ENCODE measurements at regions not wholly inside any gene's neighbourhood (a gene's known extent, or its start where the extent isn't known, plus 50 kb on each side); places are given as distances from the start of the nearest gene placed in this dataset.

DNA sequence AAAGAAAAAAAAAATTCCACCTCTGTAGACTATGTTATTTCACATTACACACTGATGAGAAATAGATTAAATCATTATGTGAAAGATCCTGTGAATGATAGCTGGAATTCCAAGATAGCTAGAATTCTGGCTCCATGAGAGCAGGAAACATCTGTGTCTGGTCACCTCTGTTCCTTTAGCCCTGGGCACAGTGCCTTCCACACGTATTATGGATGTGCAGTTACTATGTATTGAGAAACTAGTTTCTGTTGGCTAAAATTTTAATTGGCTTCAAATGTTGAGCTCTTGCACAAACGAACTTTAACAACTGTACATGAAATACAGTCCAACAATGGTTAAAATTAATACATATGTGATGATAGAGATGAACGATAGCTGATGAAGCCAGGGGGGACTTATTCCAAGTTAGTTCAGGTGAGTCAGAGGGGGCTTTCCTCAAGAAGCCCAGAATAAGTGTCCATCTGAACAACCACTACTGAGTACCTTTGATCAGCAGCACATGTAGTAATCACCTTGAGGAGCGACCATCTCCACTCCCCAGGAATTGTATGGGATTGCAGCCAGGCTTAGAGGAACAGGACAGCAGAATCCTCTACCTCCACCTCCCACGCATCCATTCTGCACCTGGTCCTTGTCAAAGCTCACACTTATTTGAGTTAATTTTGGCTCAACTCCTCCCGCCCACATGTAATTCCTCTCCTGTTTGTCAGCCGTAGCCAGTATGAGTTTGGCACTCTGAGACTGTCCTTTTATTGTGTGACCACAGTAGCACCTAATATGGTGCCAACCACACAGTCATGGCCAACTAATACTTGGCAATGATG lies 68.6 kb downstream of the NABP1 start:
- H3K36me3 Mint-ChIP-seq (ENCODE audit: low read depth): no peaks in the 10 kb centered on the region
- DNase-seq: no peak

DNA sequence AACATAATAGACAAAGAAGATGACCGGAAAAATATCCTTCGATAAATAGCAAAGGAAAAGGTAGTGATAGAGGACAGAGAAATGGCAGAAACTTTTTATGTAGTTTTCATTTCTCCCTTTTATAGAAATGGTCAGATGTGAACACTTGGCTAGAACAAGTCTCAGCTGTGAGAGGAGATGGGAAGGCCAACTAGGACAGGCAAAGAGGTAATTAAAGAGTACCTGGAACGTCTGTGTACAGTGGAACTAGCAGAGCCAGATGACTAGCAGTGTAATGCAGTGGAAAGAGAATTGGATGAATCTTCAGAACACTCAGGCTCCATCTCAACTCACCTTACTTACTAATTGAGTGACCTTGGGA lies 69.2 kb downstream of the NABP1 start:
- H3K36me3 Mint-ChIP-seq (ENCODE audit: low read depth): no peaks in the 10 kb centered on the region
- H3K27me3 Mint-ChIP-seq (ENCODE audit: insufficient read depth): peaks cover 3% of the 10 kb centered on the region; the same call in 1 of the 2 replicates
- H3K4me1 Mint-ChIP-seq (ENCODE audit: low read depth): peaks cover 29% of the 10 kb centered on the region
- no peak overlapping the region for H3K27ac Mint-ChIP-seq
- no peak for DNase-seq
- no peaks in the 10 kb centered on the region for H3K9me3 Mint-ChIP-seq
- no peak overlapping the region for H3K4me3 Mint-ChIP-seq
- TF ChIP-seq, protein P1, sequence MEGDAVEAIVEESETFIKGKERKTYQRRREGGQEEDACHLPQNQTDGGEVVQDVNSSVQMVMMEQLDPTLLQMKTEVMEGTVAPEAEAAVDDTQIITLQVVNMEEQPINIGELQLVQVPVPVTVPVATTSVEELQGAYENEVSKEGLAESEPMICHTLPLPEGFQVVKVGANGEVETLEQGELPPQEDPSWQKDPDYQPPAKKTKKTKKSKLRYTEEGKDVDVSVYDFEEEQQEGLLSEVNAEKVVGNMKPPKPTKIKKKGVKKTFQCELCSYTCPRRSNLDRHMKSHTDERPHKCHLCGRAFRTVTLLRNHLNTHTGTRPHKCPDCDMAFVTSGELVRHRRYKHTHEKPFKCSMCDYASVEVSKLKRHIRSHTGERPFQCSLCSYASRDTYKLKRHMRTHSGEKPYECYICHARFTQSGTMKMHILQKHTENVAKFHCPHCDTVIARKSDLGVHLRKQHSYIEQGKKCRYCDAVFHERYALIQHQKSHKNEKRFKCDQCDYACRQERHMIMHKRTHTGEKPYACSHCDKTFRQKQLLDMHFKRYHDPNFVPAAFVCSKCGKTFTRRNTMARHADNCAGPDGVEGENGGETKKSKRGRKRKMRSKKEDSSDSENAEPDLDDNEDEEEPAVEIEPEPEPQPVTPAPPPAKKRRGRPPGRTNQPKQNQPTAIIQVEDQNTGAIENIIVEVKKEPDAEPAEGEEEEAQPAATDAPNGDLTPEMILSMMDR (IDR thresholded peaks at IDR 0.05): no peak

More for the DNA sequence above, 68.6 kb downstream of the NABP1 start:
- H3K4me3 Mint-ChIP-seq: no peak overlapping the region
- no peaks in the 10 kb centered on the region for H3K9me3 Mint-ChIP-seq
- TF ChIP-seq, protein P1 (IDR thresholded peaks at IDR 0.05): no peak
- peaks cover 3% of the 10 kb centered on the region; the same call in 1 of the 2 replicates for H3K27me3 Mint-ChIP-seq (ENCODE audit: insufficient read depth)
- H3K4me1 Mint-ChIP-seq (ENCODE audit: low read depth): peaks cover 29% of the 10 kb centered on the region
- H3K27ac Mint-ChIP-seq: no peak overlapping the region

DNA sequence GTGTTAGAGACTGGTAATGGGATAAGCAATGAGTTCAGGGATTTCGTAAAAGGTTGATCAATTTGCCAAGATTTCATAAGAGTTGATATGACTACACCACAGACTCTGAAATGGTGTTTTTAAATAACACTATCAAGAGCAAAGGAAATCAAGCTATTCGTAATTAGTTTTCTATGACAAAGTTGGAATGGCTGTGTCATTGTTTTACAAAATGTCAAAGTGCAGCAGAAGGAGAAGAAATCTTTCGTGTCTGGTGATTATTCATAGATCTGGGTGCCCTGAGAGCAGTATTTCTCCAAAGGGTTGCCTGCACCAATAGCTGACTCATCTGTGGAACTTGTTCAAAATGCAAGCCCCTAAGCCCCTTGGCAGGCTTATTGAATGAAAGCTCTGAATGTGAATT lies 70.1 kb downstream of the NABP1 start:
- H3K36me3 Mint-ChIP-seq (ENCODE audit: low read depth): no peaks in the 10 kb centered on the region
- H3K27me3 Mint-ChIP-seq (ENCODE audit: insufficient read depth): peaks cover 3% of the 10 kb centered on the region; the same call in 1 of the 2 replicates
- DNase-seq: no peak
- no peak overlapping the region for H3K27ac Mint-ChIP-seq
- no peaks in the 10 kb centered on the region for H3K9me3 Mint-ChIP-seq
- peaks cover 29% of the 10 kb centered on the region for H3K4me1 Mint-ChIP-seq (ENCODE audit: low read depth)
- no peak overlapping the region for H3K4me3 Mint-ChIP-seq
- TF ChIP-seq, protein P1 (IDR thresholded peaks at IDR 0.05): no peak

DNA sequence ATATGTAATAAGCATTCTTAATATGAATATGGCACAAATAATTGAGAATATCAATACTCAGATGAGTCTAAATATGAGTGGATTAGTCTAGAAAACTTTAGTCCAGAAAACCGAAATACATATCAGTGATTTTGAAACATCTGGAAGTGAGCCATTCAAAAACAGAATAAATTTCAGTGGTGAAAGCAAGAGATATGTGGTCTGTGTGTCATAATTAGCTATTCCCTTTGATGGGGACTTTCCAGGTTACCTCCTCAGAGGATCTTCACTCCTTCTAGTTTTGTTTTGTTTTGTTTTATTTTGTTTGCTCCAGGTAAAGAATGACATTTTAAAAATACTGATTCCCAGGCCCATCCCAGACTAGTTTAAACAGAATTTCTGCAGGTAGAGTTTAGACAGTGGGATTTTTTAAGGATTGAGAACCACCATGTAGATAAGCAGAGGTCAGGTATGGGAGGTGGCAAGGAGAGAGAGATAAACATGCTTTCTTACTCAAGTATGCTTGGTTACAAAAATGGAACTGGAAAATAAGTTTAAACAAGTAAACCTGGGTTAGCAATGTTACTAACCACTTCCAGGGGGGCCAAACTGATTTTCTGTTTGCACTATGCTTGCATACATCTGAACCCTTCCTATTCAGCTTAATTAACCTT lies 70.7 kb downstream of the NABP1 start:
- Mint-ChIP-seq H3K27me3 (ENCODE audit: insufficient read depth) (peaks cover 3% of the 10 kb centered on the region; the same call in 1 of the 2 replicates), H3K4me3 (no peak overlapping the region), H3K27ac (no peak overlapping the region), H3K4me1 (ENCODE audit: low read depth) (peaks cover 29% of the 10 kb centered on the region), H3K36me3 (ENCODE audit: low read depth) (no peaks in the 10 kb centered on the region), H3K9me3 (no peaks in the 10 kb centered on the region)
- no peak for DNase-seq
- TF ChIP-seq, protein P1 (IDR thresholded peaks at IDR 0.05): no peak

DNA sequence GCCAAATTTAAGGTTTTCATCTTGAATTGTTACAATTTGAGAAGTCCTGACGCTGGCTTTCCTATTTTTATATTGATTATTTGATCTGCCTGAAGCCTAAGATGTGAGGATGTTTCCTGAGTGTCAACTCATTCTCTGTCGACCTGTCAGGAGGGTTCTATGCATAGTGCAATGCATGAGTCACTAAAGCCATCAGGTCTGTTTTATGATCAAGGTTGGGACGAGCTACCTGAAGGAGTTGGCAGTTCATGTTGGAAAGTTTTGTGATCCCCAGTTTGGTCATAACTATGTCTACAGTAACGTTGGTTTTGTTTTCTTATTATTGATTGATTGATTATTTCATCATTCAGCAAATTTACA lies 71.2 kb downstream of the NABP1 start:
- DNase-seq: no peak
- H3K27me3 Mint-ChIP-seq (ENCODE audit: insufficient read depth): peaks cover 3% of the 10 kb centered on the region; the same call in 1 of the 2 replicates
- no peak overlapping the region for H3K27ac Mint-ChIP-seq
- no peaks in the 10 kb centered on the region for H3K9me3 Mint-ChIP-seq
- TF ChIP-seq, protein P1 (IDR thresholded peaks at IDR 0.05): no peak
- peaks cover 29% of the 10 kb centered on the region for H3K4me1 Mint-ChIP-seq (ENCODE audit: low read depth)
- H3K36me3 Mint-ChIP-seq (ENCODE audit: low read depth): no peaks in the 10 kb centered on the region
- no peak overlapping the region for H3K4me3 Mint-ChIP-seq
